H1 (cell line): ENCODE measurements at regions not wholly inside any gene's neighbourhood (a gene's known extent, or its start where the extent isn't known, plus 50 kb on each side); places are given as distances from the start of the nearest gene placed in this dataset.

Experiments used
- SAP30 ChIP-seq: fragments of 300-600 bp; sonication (generic); IDR thresholded peaks from 2 replicates; pipeline ENCODE4 v1.7.1; 2012; ENCODE audit warnings: low read length, moderate library complexity, mild to moderate bottlenecking, inconsistent platforms; ENCODE audit not compliant: insufficient read depth, insufficient replicate concordance
- SIX5 ChIP-seq: IDR thresholded peaks from 2 replicates; pipeline ENCODE4 v1.6.1; 2011; ENCODE audit warnings: mild to moderate bottlenecking, low read depth, low read length

GRCh38 chr22:22817468-22818201, 70.0 kb upstream of the IGLL5 start (continued):
- TF ChIP-seq SAP30 (no peak), SIX5 (no peak)
